ENCODE measurements at regions not wholly inside any gene's neighbourhood (a gene's known extent, or its start where the extent isn't known, plus 50 kb on each side); places are given as distances from the start of the nearest gene placed in this dataset.

- no peak for TF ChIP-seq EZH2 (IDR thresholded peaks at IDR 0.05; ENCODE audit: insufficient read depth, poor library complexity, severe bottlenecking)
- no peak for TF ChIP-seq EZH2phosphoT487 (IDR thresholded peaks at IDR 0.05; ENCODE audit: insufficient read depth, low read depth)
Observed at GRCh38 chr4:98716796-98717195, 58.4 kb upstream of the TSPAN5 start.
